DMS53 treated with DMSO at 0.1 percent for 48 hours (cell line): ENCODE measurements at regions not wholly inside any gene's neighbourhood (a gene's known extent, or its start where the extent isn't known, plus 50 kb on each side); places are given as distances from the start of the nearest gene placed in this dataset.
A peak's percentile ranks its signal among the peaks of the same experiment; 100 is the strongest.

Source experiments
- DNase-seq: peaks from one replicate; lab custom pipeline; 2025; ENCODE audit not compliant: unreplicated experiment; lab: John Stamatoyannopoulos, UW

- DNase-seq = no peak
These were observed 189.1 kb upstream of the PELI2 start for GRCh38 chr14:55929136-55929535.

GRCh38 chr14:55930016-55930784 lies 188.0 kb upstream of the PELI2 start:
- no peak for DNase-seq

- no peak for DNase-seq
These were observed 181.5 kb upstream of the PELI2 start for GRCh38 chr14:55936691-55937090.

GRCh38 chr14:55938249-55938791 lies 179.9 kb upstream of the PELI2 start:
- DNase-seq = no peak

GRCh38 chr14:55942076-55942654 lies 176.0 kb upstream of the PELI2 start:
- no peak for DNase-seq

- DNase-seq = no peak
These were observed 175.4 kb upstream of the PELI2 start for GRCh38 chr14:55942826-55943225.

GRCh38 chr14:55944757-55945156 lies 173.5 kb upstream of the PELI2 start:
- no peak for DNase-seq

GRCh38 chr14:55946231-55946630 lies 172.0 kb upstream of the PELI2 start:
- DNase-seq = no peak

GRCh38 chr14:55948399-55948798 lies 169.8 kb upstream of the PELI2 start:
- DNase-seq = no peak

- no peak for DNase-seq
These were observed 168.5 kb upstream of the PELI2 start for GRCh38 chr14:55949708-55950107.

- no peak for DNase-seq
These were observed 168.1 kb upstream of the PELI2 start for GRCh38 chr14:55950135-55950534.

GRCh38 chr14:55951341-55952206 lies 166.6 kb upstream of the PELI2 start:
- DNase-seq = no peak

- DNase-seq = no peak
These were observed 164.1 kb upstream of the PELI2 start for GRCh38 chr14:55954108-55954507.

GRCh38 chr14:55955175-55955574 lies 163.0 kb upstream of the PELI2 start:
- DNase-seq = peak; percentile 2

- no peak for DNase-seq
These were observed 160.3 kb upstream of the PELI2 start for GRCh38 chr14:55957950-55958349.

GRCh38 chr14:55963295-55963694 lies 154.9 kb upstream of the PELI2 start:
- no peak for DNase-seq

- no peak for DNase-seq
These were observed 154.1 kb upstream of the PELI2 start for GRCh38 chr14:55964091-55964490.

GRCh38 chr14:55964821-55965220 lies 153.4 kb upstream of the PELI2 start:
- DNase-seq = no peak

- DNase-seq = no peak
These were observed 152.4 kb upstream of the PELI2 start for GRCh38 chr14:55965851-55966250.

- DNase-seq = no peak
These were observed 149.5 kb upstream of the PELI2 start for GRCh38 chr14:55968741-55969140.

- no peak for DNase-seq
These were observed 144.9 kb upstream of the PELI2 start for GRCh38 chr14:55973285-55973800.
